Central memory CD8-positive, alpha-beta T cell (primary cell): ENCODE measurements at regions not wholly inside any gene's neighbourhood (a gene's known extent, or its start where the extent isn't known, plus 50 kb on each side); places are given as distances from the start of the nearest gene placed in this dataset.

Experiments used
- ATAC-seq: fragments of 150-1000 bp; cut with Tn5 transposase; replicated peaks from 2 replicates; pipeline ENCODE4 v1.10.0; 2022; ENCODE audit warnings: mild to moderate bottlenecking, moderate FRiP score, moderate number of reproducible peaks; ENCODE audit not compliant: poor library complexity, severe bottlenecking; ENCODE audit errors: extremely low read depth
- DNase-seq, 2 donors: peaks; one replicate each; pipeline ENCODE4 v3.0.0; 2021; ENCODE audit warnings: low spot score in 2 of 2
- H3K27ac Mint-ChIP-seq: one replicate; pipeline ENCODE4 v1.8.0; 2022; ENCODE audit warnings: low read depth, mild to moderate bottlenecking, moderate library complexity, mixed read lengths
- H3K27me3 Mint-ChIP-seq: one replicate; pipeline ENCODE4 v1.8.0; 2022; ENCODE audit warnings: mixed read lengths
- H3K36me3 Mint-ChIP-seq: one replicate; pipeline ENCODE4 v1.8.0; 2022; ENCODE audit warnings: mild to moderate bottlenecking, moderate library complexity, mixed read lengths; ENCODE audit not compliant: insufficient read depth
- H3K4me1 Mint-ChIP-seq: one replicate; pipeline ENCODE4 v1.8.0; 2022; ENCODE audit warnings: mixed read lengths
- H3K4me3 Mint-ChIP-seq: one replicate; pipeline ENCODE4 v1.8.0; 2022; ENCODE audit warnings: mild to moderate bottlenecking, moderate library complexity, mixed read lengths
- H3K9me3 Mint-ChIP-seq: one replicate; pipeline ENCODE4 v1.8.0; 2022; ENCODE audit warnings: mixed read lengths

GRCh38 chr16:31819386-31819785 lies 54.2 kb upstream of the ZNF267 start:
- H3K27ac Mint-ChIP-seq = no peak overlapping the region
- ATAC-seq (no peak), DNase-seq (no peak)
- no peaks in the 10 kb centered on the region for H3K4me1 Mint-ChIP-seq
- peaks cover 10% of the 10 kb centered on the region for H3K27me3 Mint-ChIP-seq
- H3K36me3 Mint-ChIP-seq = no peaks in the 10 kb centered on the region
- H3K9me3 Mint-ChIP-seq = no peaks in the 10 kb centered on the region
- no peak overlapping the region for H3K4me3 Mint-ChIP-seq

GRCh38 chr16:31819948-31820347 lies 53.7 kb upstream of the ZNF267 start:
- Mint-ChIP-seq H3K4me1 (no peaks in the 10 kb centered on the region), H3K4me3 (no peak overlapping the region), H3K27ac (no peak overlapping the region), H3K27me3 (peaks cover 5% of the 10 kb centered on the region), H3K36me3 (no peaks in the 10 kb centered on the region), H3K9me3 (no peaks in the 10 kb centered on the region)
- no peak for DNase-seq
- no peak for ATAC-seq
